HAP-1 (cell line): ENCODE measurements at regions not wholly inside any gene's neighbourhood (a gene's known extent, or its start where the extent isn't known, plus 50 kb on each side); places are given as distances from the start of the nearest gene placed in this dataset.

Experiments
- DNase-seq, 2 experiments: peaks; one replicate each; pipeline ENCODE4 v3.0.0-alpha.2; 2016 to 2020; ENCODE audit warnings: low spot score in 2 of 2
- H3K27me3 ChIP-seq: fragments of 250-450 bp; sonication (Bioruptor Pico); 2 replicates; pipeline ENCODE4 v1.5.1; 2020; ENCODE audit warnings: low read depth, mild to moderate bottlenecking, moderate library complexity
- H3K36me3 ChIP-seq: fragments of 250-450 bp; sonication (Bioruptor Pico); replicated peaks from 2 replicates; pipeline ENCODE4 v1.5.1; 2020; ENCODE audit warnings: mild to moderate bottlenecking
- H3K4me1 ChIP-seq: fragments of 250-450 bp; sonication (Bioruptor Pico); 2 replicates; pipeline ENCODE4 v1.5.1; 2020; ENCODE audit warnings: mild to moderate bottlenecking
- H3K4me3 ChIP-seq: fragments of 250-450 bp; sonication (Bioruptor Pico); 2 replicates; pipeline ENCODE4 v1.5.1; 2020; ENCODE audit warnings: mild to moderate bottlenecking, moderate library complexity
- H3K9me3 ChIP-seq: fragments of 250-450 bp; sonication (Bioruptor Pico); 2 replicates; pipeline ENCODE4 v1.5.1; 2020; ENCODE audit warnings: mild to moderate bottlenecking, moderate library complexity
- in situ Hi-C: fragments of 300-500 bp; cut with MboI; formaldehyde crosslinking; loops from 3 replicates; pipeline ENCODE4 v1.14.3; 2020; ENCODE audit warnings: low sequenced_read_pairs, inconsistent platforms, mixed read lengths

GRCh38 chr3:59117396-59117795 lies 67.6 kb upstream of the CFAP20DC start:
- no peak overlapping the region for H3K4me3 ChIP-seq
- H3K9me3 ChIP-seq: no peaks in the 10 kb centered on the region
- in situ Hi-C loops: no loop called here
- no peaks in the 10 kb centered on the region for H3K36me3 ChIP-seq
- DNase-seq: no peak
- H3K4me1 ChIP-seq: no peaks in the 10 kb centered on the region
- no peaks in the 10 kb centered on the region for H3K27me3 ChIP-seq

GRCh38 chr3:59116233-59116537 lies 66.4 kb upstream of the CFAP20DC start:
- H3K36me3 ChIP-seq: no peaks in the 10 kb centered on the region
- no peak for DNase-seq
- in situ Hi-C loops: no loop called here
- no peaks in the 10 kb centered on the region for H3K9me3 ChIP-seq
- no peaks in the 10 kb centered on the region for H3K27me3 ChIP-seq
- no peaks in the 10 kb centered on the region for H3K4me1 ChIP-seq
- no peak overlapping the region for H3K4me3 ChIP-seq

- no peak for DNase-seq
- Histone ChIP-seq H3K9me3 (no peaks in the 10 kb centered on the region), H3K36me3 (no peaks in the 10 kb centered on the region), H3K27me3 (no peaks in the 10 kb centered on the region), H3K4me3 (no peak overlapping the region), H3K4me1 (no peaks in the 10 kb centered on the region)
- in situ Hi-C loops: no loop called here
These were observed 65.8 kb upstream of the CFAP20DC start for GRCh38 chr3:59115364-59116232.

DNA sequence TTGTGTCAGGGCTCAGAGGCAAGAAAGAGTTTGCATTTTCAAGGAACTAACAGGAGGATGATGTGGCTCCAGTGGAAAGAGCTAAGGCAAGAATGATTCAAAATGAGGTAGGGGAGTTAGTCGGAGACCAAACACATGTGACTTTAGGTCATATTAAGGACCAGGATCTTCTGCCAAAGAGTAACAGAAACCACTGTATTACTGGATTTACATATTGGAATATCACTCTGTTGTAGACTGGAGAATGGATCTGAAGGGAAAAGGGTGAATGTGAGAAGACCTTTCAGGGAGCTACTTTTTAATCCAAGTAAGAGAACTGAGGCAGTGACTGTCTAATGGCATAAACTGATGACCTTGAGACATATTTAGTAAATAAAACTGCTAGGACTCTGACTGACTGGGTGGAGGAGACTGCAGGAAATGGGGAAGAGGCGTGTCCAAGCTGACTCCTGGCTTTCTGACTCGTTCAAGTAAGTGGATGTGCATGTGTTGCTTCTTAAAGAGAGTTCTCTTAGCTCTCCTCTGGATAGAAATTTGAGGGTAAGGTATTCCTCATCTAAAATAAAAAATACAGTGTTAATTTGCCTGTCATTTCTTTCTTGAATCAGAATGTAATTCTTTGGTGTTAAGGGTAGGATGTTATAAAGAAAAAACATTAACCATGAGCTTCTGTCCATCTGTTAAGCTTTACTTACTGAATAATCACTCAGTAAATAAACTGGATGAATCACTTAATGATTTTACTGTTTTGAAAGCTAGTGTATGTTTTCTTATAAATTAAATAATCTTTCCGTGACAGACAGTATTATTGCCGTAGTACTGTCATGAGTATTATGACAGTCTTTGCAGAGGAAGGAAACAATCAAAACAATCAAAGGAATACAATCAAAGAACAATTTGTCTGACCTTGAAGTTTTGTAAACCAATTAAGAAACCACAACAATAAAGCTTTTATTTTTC lies 58.3 kb upstream of the CFAP20DC start:
- no peaks in the 10 kb centered on the region for H3K36me3 ChIP-seq
- no peaks in the 10 kb centered on the region for H3K27me3 ChIP-seq
- H3K4me1 ChIP-seq: no peaks in the 10 kb centered on the region
- H3K4me3 ChIP-seq: no peak overlapping the region
- H3K9me3 ChIP-seq: no peaks in the 10 kb centered on the region
- no peak for DNase-seq
- in situ Hi-C loops: no loop called here

- H3K27me3 ChIP-seq: no peaks in the 10 kb centered on the region; the same call in 1 of the 2 replicates
- H3K9me3 ChIP-seq: no peaks in the 10 kb centered on the region
- no peak for DNase-seq
- H3K4me3 ChIP-seq: no peak overlapping the region
- no peaks in the 10 kb centered on the region for H3K36me3 ChIP-seq
- no peaks in the 10 kb centered on the region for H3K4me1 ChIP-seq
- in situ Hi-C loops: no loop called here
These were observed 56.3 kb upstream of the CFAP20DC start for GRCh38 chr3:59106085-59106648.

- no peaks in the 10 kb centered on the region for H3K4me1 ChIP-seq
- no peaks in the 10 kb centered on the region for H3K9me3 ChIP-seq
- in situ Hi-C loops: no loop called here
- no peak for DNase-seq
- H3K4me3 ChIP-seq: no peak overlapping the region
- H3K27me3 ChIP-seq: no peaks in the 10 kb centered on the region; the same call in 1 of the 2 replicates
- H3K36me3 ChIP-seq: no peaks in the 10 kb centered on the region
These were observed 53.7 kb upstream of the CFAP20DC start for GRCh38 chr3:59103552-59103951.

- Histone ChIP-seq H3K4me3 (no peak overlapping the region), H3K4me1 (no peaks in the 10 kb centered on the region), H3K9me3 (no peaks in the 10 kb centered on the region; the same call in 1 of the 2 replicates), H3K36me3 (no peaks in the 10 kb centered on the region), H3K27me3 (no peaks in the 10 kb centered on the region; the same call in 1 of the 2 replicates)
- in situ Hi-C loops: no loop called here
- DNase-seq: no peak
These were observed 51.5 kb upstream of the CFAP20DC start for GRCh38 chr3:59101231-59101736.
